Rectal smooth muscle tissue (tissue), 1 donor: ENCODE measurements at regions not wholly inside any gene's neighbourhood (a gene's known extent, or its start where the extent isn't known, plus 50 kb on each side); places are given as distances from the start of the nearest gene placed in this dataset.

Source experiments
- H3K27ac ChIP-seq: one replicate; pipeline ENCODE4 v1.7.0; 2013; ENCODE audit warnings: low read depth, low read length, inconsistent platforms
- H3K27me3 ChIP-seq: one replicate; pipeline ENCODE4 v1.7.0; 2013; ENCODE audit warnings: low read length; ENCODE audit not compliant: control insufficient read depth, insufficient read depth
- H3K36me3 ChIP-seq: one replicate; pipeline ENCODE4 v1.7.0; 2013; ENCODE audit warnings: low read length; ENCODE audit not compliant: control insufficient read depth, insufficient read depth
- H3K4me1 ChIP-seq: one replicate; pipeline ENCODE4 v1.7.0; 2013; ENCODE audit warnings: low read length; ENCODE audit not compliant: control insufficient read depth, insufficient read depth
- H3K4me3 ChIP-seq: one replicate; pipeline ENCODE4 v1.7.0; 2013; ENCODE audit warnings: low read length
- H3K9ac ChIP-seq: one replicate; pipeline ENCODE4 v1.7.0; 2013; ENCODE audit warnings: low read length

- Histone ChIP-seq H3K4me3 (no peak overlapping the region), H3K27me3 (peaks cover 3% of the 10 kb centered on the region), H3K27ac (no peak overlapping the region), H3K4me1 (no peaks in the 10 kb centered on the region), H3K36me3 (no peaks in the 10 kb centered on the region), H3K9ac (no peak overlapping the region)
Observed at GRCh38 chr3:127390365-127391025, 102.6 kb upstream of the PRR20G start.

GRCh38 chr3:127389913-127390312, 102.1 kb upstream of the PRR20G start:
- no peaks in the 10 kb centered on the region for H3K4me1 ChIP-seq
- no peak overlapping the region for H3K27ac ChIP-seq

GRCh38 chr3:127389420-127389819, 101.6 kb upstream of the PRR20G start:
- Histone ChIP-seq H3K27ac (no peak overlapping the region), H3K27me3 (peaks cover 3% of the 10 kb centered on the region), H3K36me3 (no peaks in the 10 kb centered on the region), H3K9ac (no peak overlapping the region), H3K4me1 (no peaks in the 10 kb centered on the region), H3K4me3 (no peak overlapping the region)

More at GRCh38 chr3:127389913-127390312, 102.1 kb upstream of the PRR20G start:
- Histone ChIP-seq H3K27me3 (peaks cover 3% of the 10 kb centered on the region), H3K4me3 (no peak overlapping the region), H3K9ac (no peak overlapping the region), H3K36me3 (no peaks in the 10 kb centered on the region)

- H3K9ac ChIP-seq: no peak overlapping the region
- H3K4me1 ChIP-seq: no peaks in the 10 kb centered on the region
- peaks cover 3% of the 10 kb centered on the region for H3K27me3 ChIP-seq
- no peaks in the 10 kb centered on the region for H3K36me3 ChIP-seq
- H3K27ac ChIP-seq: no peak overlapping the region
- no peak overlapping the region for H3K4me3 ChIP-seq
Observed at GRCh38 chr3:127388427-127388826, 100.6 kb upstream of the PRR20G start.

- no peak overlapping the region for H3K4me3 ChIP-seq
- peaks cover 3% of the 10 kb centered on the region for H3K27me3 ChIP-seq
- H3K4me1 ChIP-seq: no peaks in the 10 kb centered on the region
- no peaks in the 10 kb centered on the region for H3K36me3 ChIP-seq
- no peak overlapping the region for H3K9ac ChIP-seq
- no peak overlapping the region for H3K27ac ChIP-seq
Observed at GRCh38 chr3:127387556-127388153, 99.8 kb upstream of the PRR20G start.

- H3K4me1 ChIP-seq: no peaks in the 10 kb centered on the region
- H3K27me3 ChIP-seq: peaks cover 3% of the 10 kb centered on the region
- no peak overlapping the region for H3K9ac ChIP-seq
- no peak overlapping the region for H3K4me3 ChIP-seq
- H3K27ac ChIP-seq: no peak overlapping the region
- no peaks in the 10 kb centered on the region for H3K36me3 ChIP-seq
Observed at GRCh38 chr3:127387119-127387518, 99.3 kb upstream of the PRR20G start.

- Histone ChIP-seq H3K9ac (no peak overlapping the region), H3K36me3 (no peaks in the 10 kb centered on the region), H3K4me3 (no peak overlapping the region), H3K27ac (no peak overlapping the region), H3K27me3 (peaks cover 3% of the 10 kb centered on the region), H3K4me1 (no peaks in the 10 kb centered on the region)
Observed at GRCh38 chr3:127386490-127386889, 98.6 kb upstream of the PRR20G start.

- H3K36me3 ChIP-seq: no peaks in the 10 kb centered on the region
- no peaks in the 10 kb centered on the region for H3K4me1 ChIP-seq
- no peak overlapping the region for H3K27ac ChIP-seq
- peaks cover 3% of the 10 kb centered on the region for H3K27me3 ChIP-seq
- H3K9ac ChIP-seq: no peak overlapping the region
- H3K4me3 ChIP-seq: no peak overlapping the region
Observed at GRCh38 chr3:127385540-127385870, 97.7 kb upstream of the PRR20G start.

- H3K9ac ChIP-seq: no peak overlapping the region
- H3K4me1 ChIP-seq: no peaks in the 10 kb centered on the region
- peaks cover 3% of the 10 kb centered on the region for H3K27me3 ChIP-seq
- H3K27ac ChIP-seq: no peak overlapping the region
- no peak overlapping the region for H3K4me3 ChIP-seq
- no peaks in the 10 kb centered on the region for H3K36me3 ChIP-seq
Observed at GRCh38 chr3:127384717-127385539, 97.1 kb upstream of the PRR20G start.

GRCh38 chr3:127383656-127384179, 95.9 kb upstream of the PRR20G start:
- Histone ChIP-seq H3K9ac (no peak overlapping the region), H3K27me3 (no peaks in the 10 kb centered on the region), H3K27ac (no peak overlapping the region), H3K4me3 (no peak overlapping the region), H3K36me3 (no peaks in the 10 kb centered on the region), H3K4me1 (no peaks in the 10 kb centered on the region)

GRCh38 chr3:127377801-127378655, 90.2 kb upstream of the PRR20G start:
- Histone ChIP-seq H3K27me3 (peaks cover 3% of the 10 kb centered on the region), H3K27ac (no peak overlapping the region), H3K9ac (no peak overlapping the region), H3K36me3 (no peaks in the 10 kb centered on the region), H3K4me1 (no peaks in the 10 kb centered on the region), H3K4me3 (no peak overlapping the region)
